ENCODE measurements at regions not wholly inside any gene's neighbourhood (a gene's known extent, or its start where the extent isn't known, plus 50 kb on each side); places are given as distances from the start of the nearest gene placed in this dataset.

DNA sequence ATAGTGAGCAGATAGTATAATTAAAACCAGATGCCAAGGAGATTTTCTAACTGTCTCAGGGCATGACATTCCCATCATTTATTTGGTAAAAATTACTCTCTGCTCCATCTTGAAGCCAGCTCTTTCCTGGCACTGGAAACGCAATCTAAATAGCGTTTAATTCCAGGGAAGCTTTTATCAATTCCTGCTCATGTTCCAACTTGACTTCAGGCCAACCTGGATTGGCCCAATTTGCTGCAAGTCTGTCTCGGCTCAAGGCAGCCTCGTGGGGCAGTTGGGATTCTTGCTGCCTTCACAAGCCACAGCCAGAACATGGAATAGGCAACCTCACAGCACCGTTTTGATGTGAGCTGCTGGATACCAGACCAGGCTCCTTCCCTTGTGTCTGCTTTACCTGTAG is 1255.9 kb downstream of the TBC1D22A start:
- TF ChIP-seq, protein P1, sequence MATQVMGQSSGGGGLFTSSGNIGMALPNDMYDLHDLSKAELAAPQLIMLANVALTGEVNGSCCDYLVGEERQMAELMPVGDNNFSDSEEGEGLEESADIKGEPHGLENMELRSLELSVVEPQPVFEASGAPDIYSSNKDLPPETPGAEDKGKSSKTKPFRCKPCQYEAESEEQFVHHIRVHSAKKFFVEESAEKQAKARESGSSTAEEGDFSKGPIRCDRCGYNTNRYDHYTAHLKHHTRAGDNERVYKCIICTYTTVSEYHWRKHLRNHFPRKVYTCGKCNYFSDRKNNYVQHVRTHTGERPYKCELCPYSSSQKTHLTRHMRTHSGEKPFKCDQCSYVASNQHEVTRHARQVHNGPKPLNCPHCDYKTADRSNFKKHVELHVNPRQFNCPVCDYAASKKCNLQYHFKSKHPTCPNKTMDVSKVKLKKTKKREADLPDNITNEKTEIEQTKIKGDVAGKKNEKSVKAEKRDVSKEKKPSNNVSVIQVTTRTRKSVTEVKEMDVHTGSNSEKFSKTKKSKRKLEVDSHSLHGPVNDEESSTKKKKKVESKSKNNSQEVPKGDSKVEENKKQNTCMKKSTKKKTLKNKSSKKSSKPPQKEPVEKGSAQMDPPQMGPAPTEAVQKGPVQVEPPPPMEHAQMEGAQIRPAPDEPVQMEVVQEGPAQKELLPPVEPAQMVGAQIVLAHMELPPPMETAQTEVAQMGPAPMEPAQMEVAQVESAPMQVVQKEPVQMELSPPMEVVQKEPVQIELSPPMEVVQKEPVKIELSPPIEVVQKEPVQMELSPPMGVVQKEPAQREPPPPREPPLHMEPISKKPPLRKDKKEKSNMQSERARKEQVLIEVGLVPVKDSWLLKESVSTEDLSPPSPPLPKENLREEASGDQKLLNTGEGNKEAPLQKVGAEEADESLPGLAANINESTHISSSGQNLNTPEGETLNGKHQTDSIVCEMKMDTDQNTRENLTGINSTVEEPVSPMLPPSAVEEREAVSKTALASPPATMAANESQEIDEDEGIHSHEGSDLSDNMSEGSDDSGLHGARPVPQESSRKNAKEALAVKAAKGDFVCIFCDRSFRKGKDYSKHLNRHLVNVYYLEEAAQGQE (IDR thresholded peaks at IDR 0.05; ENCODE audit: insufficient replicate concordance, low read depth) = no peak
- TF ChIP-seq, protein P2, sequence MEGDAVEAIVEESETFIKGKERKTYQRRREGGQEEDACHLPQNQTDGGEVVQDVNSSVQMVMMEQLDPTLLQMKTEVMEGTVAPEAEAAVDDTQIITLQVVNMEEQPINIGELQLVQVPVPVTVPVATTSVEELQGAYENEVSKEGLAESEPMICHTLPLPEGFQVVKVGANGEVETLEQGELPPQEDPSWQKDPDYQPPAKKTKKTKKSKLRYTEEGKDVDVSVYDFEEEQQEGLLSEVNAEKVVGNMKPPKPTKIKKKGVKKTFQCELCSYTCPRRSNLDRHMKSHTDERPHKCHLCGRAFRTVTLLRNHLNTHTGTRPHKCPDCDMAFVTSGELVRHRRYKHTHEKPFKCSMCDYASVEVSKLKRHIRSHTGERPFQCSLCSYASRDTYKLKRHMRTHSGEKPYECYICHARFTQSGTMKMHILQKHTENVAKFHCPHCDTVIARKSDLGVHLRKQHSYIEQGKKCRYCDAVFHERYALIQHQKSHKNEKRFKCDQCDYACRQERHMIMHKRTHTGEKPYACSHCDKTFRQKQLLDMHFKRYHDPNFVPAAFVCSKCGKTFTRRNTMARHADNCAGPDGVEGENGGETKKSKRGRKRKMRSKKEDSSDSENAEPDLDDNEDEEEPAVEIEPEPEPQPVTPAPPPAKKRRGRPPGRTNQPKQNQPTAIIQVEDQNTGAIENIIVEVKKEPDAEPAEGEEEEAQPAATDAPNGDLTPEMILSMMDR (IDR thresholded peaks at IDR 0.05; ENCODE audit: insufficient read depth, low read length) = no peak
- no peak for TF ChIP-seq POLR2AphosphoS5 (IDR thresholded peaks at IDR 0.05; ENCODE audit: low read depth)

Data from HL-60 (cell line).